SU-DHL-6 (cell line): ENCODE measurements at regions not wholly inside any gene's neighbourhood (a gene's known extent, or its start where the extent isn't known, plus 50 kb on each side); places are given as distances from the start of the nearest gene placed in this dataset.

Experiments
- EZH2phosphoT487 ChIP-seq: fragments of 200-600 bp; sonication (generic), shearing (Covaris generic); conservative IDR thresholded peaks from 2 replicates; pipeline ENCODE4 v1.6.1; 2018; ENCODE audit warnings: mild to moderate bottlenecking, antibody characterized with exemption, low read length, moderate library complexity, mixed read lengths
- TF ChIP-seq, protein P1 (sequence below): fragments of 200-600 bp; sonication (generic); IDR thresholded peaks from one replicate; pipeline ENCODE4 v1.5.1; 2017; ENCODE audit warnings: antibody characterized with exemption, mild to moderate bottlenecking, low read length, moderate library complexity; ENCODE audit not compliant: insufficient read depth, poor library complexity, severe bottlenecking

DNA sequence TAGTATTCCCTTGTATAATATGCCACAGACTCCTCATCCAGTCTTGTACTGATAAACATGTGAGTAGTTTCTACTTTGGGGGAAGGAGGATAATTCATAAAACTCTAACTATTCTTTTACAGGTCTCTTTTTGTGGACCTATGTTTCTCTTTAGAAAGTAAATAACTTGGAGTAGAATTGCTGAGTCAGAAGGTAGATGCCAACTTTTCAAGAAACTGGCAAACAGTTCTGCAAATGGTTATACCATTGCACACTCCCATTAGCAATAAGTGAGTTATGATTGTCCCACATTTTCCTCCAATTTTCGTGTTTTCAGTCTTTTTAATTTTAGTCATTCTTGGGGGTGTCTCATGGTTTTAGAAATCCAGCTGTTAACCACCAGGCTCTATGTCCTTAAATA, 477.2 kb upstream of the LRRTM4 start:
- TF ChIP-seq, protein P1, sequence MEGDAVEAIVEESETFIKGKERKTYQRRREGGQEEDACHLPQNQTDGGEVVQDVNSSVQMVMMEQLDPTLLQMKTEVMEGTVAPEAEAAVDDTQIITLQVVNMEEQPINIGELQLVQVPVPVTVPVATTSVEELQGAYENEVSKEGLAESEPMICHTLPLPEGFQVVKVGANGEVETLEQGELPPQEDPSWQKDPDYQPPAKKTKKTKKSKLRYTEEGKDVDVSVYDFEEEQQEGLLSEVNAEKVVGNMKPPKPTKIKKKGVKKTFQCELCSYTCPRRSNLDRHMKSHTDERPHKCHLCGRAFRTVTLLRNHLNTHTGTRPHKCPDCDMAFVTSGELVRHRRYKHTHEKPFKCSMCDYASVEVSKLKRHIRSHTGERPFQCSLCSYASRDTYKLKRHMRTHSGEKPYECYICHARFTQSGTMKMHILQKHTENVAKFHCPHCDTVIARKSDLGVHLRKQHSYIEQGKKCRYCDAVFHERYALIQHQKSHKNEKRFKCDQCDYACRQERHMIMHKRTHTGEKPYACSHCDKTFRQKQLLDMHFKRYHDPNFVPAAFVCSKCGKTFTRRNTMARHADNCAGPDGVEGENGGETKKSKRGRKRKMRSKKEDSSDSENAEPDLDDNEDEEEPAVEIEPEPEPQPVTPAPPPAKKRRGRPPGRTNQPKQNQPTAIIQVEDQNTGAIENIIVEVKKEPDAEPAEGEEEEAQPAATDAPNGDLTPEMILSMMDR, result no peak
- TF ChIP-seq EZH2phosphoT487, result no peak
